H1 (cell line): ENCODE measurements at regions not wholly inside any gene's neighbourhood (a gene's known extent, or its start where the extent isn't known, plus 50 kb on each side); places are given as distances from the start of the nearest gene placed in this dataset.

ENCODE experiments used
- CTCF ChIA-PET: fragments of 300-600 bp; sonication (Branson Sonifier 250); formaldehyde crosslinking; loops from one replicate; lab custom pipeline; 2021; ENCODE audit not compliant: partially characterized antibody; lab: Charles Lee
- POLR2A ChIA-PET: fragments of 300-600 bp; sonication (Branson Sonifier 250); formaldehyde crosslinking; loops from one replicate; lab custom pipeline; 2021; ENCODE audit warnings: inconsistent platforms; ENCODE audit not compliant: partially characterized antibody; lab: Charles Lee
- DNase-seq, 2 experiments: peaks; one replicate each; pipeline versions ENCODE4 v3.0.0 to v3.0.0-alpha.2; 2010 to 2022; ENCODE audit warnings: low spot score in 2 of 2, low read depth in 1 of 2, mixed read lengths in 1 of 2
- FAIRE-seq: peaks from 2 replicates; lab custom pipeline; 2011; peaks lifted over from hg19 to GRCh38; lab: Jason Lieb, UNC
- H2AFZ ChIP-seq: 2 replicates; pipeline ENCODE4 v1.8.1; 2012; ENCODE audit warnings: low read length, inconsistent platforms
- H2AK5ac ChIP-seq: 2 replicates; pipeline ENCODE4 v1.6.1; 2013; ENCODE audit warnings: low read depth, low read length
- H2BK120ac ChIP-seq: replicated peaks from 2 replicates; pipeline ENCODE3; 2013; ENCODE audit warnings: low read depth, low read length, inconsistent platforms
- H2BK12ac ChIP-seq: 2 replicates; pipeline ENCODE4 v1.6.1; 2013; ENCODE audit warnings: low read depth, low read length
- H2BK15ac ChIP-seq: 2 replicates; pipeline ENCODE4 v1.6.1; 2013; ENCODE audit warnings: low read length
- H2BK20ac ChIP-seq: 2 replicates; pipeline ENCODE4 v1.6.1; 2013; ENCODE audit warnings: low read length
- H2BK5ac ChIP-seq: 2 replicates; pipeline ENCODE4 v1.6.1; 2013; ENCODE audit warnings: low read depth, low read length
- H3K14ac ChIP-seq: 2 replicates; pipeline ENCODE4 v1.6.1; 2013; ENCODE audit warnings: inconsistent platforms; ENCODE audit not compliant: insufficient read length
- H3K18ac ChIP-seq: 2 replicates; pipeline ENCODE4 v1.6.1; 2013; ENCODE audit warnings: low read length; ENCODE audit errors: extremely low read depth
- H3K23ac ChIP-seq: 2 replicates; pipeline ENCODE4 v1.6.1; 2013; ENCODE audit warnings: inconsistent platforms; ENCODE audit not compliant: insufficient read length
- H3K23me2 ChIP-seq: 2 replicates; pipeline ENCODE4 v1.6.1; 2013; ENCODE audit warnings: low read depth, low read length
- H3K27ac ChIP-seq: 2 replicates; pipeline ENCODE4 v1.6.1; 2011; ENCODE audit warnings: low read depth, low read length, inconsistent platforms
- H3K27me3 ChIP-seq, 4 experiments: replicated peaks in 1 of 4; 1 replicate in 1 of 4; 2 replicates in 3 of 4; pipeline versions ENCODE4 v1.6.1 to v1.8.1; 2011 to 2013; ENCODE audit warnings: low read length in 3 of 4, mild to moderate bottlenecking in 3 of 4, inconsistent platforms in 2 of 4, mixed read lengths in 2 of 4, moderate library complexity in 1 of 4; ENCODE audit not compliant: control insufficient read depth in 3 of 4, insufficient read depth in 3 of 4; ENCODE audit errors: extremely low read depth in 1 of 4
- H3K36me3 ChIP-seq, 4 experiments: 2 replicates each; pipeline versions ENCODE4 v1.6.1 to v1.8.1; 2011 to 2013; ENCODE audit warnings: mild to moderate bottlenecking in 4 of 4, low read length in 3 of 4, moderate library complexity in 2 of 4, control low read depth in 1 of 4, inconsistent platforms in 1 of 4; ENCODE audit not compliant: insufficient read depth in 4 of 4, control insufficient read depth in 2 of 4
- H3K4ac ChIP-seq: replicated peaks from 2 replicates; pipeline ENCODE3; 2013; ENCODE audit warnings: low read length, low read depth, mixed read lengths, inconsistent platforms; ENCODE audit not compliant: insufficient read length
- H3K4me1 ChIP-seq, 4 experiments: replicated peaks in 1 of 4; 1 replicate in 1 of 4; 2 replicates in 3 of 4; pipeline versions ENCODE4 v1.6.1 to v1.8.1; 2011 to 2013; ENCODE audit warnings: low read length in 3 of 4, inconsistent platforms in 2 of 4, mixed read lengths in 1 of 4; ENCODE audit not compliant: insufficient read depth in 4 of 4, control insufficient read depth in 3 of 4
- H3K4me2 ChIP-seq, 2 experiments: 2 replicates each; pipeline versions ENCODE4 v1.6.1 to v1.8.1; 2011 to 2013; ENCODE audit warnings: low read depth in 2 of 2, low read length in 2 of 2, control low read depth in 1 of 2, inconsistent platforms in 1 of 2, mild to moderate bottlenecking in 1 of 2; ENCODE audit not compliant: insufficient read depth in 1 of 2
- H3K4me3 ChIP-seq, 4 experiments: fragments of 200-600, 300-600 bp in 1 of 4; sonication (generic), shearing (Covaris generic), sonication (Bioruptor Twin) in 1 of 4; 2 replicates each; pipeline versions ENCODE4 v1.5.1 to v1.8.1; 2011 to 2016; ENCODE audit warnings: low read length in 4 of 4, low read depth in 3 of 4, control low read depth in 2 of 4, inconsistent platforms in 2 of 4, mild to moderate bottlenecking in 2 of 4, mixed read lengths in 1 of 4, moderate library complexity in 1 of 4; ENCODE audit not compliant: insufficient read depth in 2 of 4; ENCODE audit errors: extremely low read depth in 1 of 4
- H3K56ac ChIP-seq: replicated peaks from 2 replicates; pipeline ENCODE3; 2013; ENCODE audit warnings: low read depth, mild to moderate bottlenecking, mixed read lengths, low read length, inconsistent platforms; ENCODE audit not compliant: insufficient read length
- H3K79me1 ChIP-seq: 2 replicates; pipeline ENCODE4 v1.6.1; 2013; ENCODE audit warnings: low read depth, low read length, control low read depth
- H3K79me2 ChIP-seq, 2 experiments: 2 replicates each; pipeline versions ENCODE4 v1.6.1 to v1.8.1; 2012 to 2013; ENCODE audit warnings: low read length in 2 of 2, mild to moderate bottlenecking in 2 of 2, inconsistent platforms in 1 of 2; ENCODE audit not compliant: insufficient read depth in 2 of 2, control insufficient read depth in 1 of 2
- H3K9ac ChIP-seq, 4 experiments: replicated peaks in 1 of 4; 1 replicate in 1 of 4; 2 replicates in 3 of 4; pipeline versions ENCODE4 v1.6.1 to v1.8.1; 2011 to 2013; ENCODE audit warnings: low read depth in 3 of 4, low read length in 3 of 4, control low read depth in 2 of 4, mild to moderate bottlenecking in 2 of 4, moderate library complexity in 2 of 4, inconsistent platforms in 1 of 4; ENCODE audit errors: extremely low read depth in 1 of 4
- H3K9me3 ChIP-seq, 2 experiments: 2 replicates each; pipeline versions ENCODE4 v1.6.1 to v1.8.1; 2012 to 2013; ENCODE audit warnings: mild to moderate bottlenecking in 2 of 2, moderate library complexity in 2 of 2, control low read depth in 1 of 2, inconsistent platforms in 1 of 2, low read depth in 1 of 2, low read length in 1 of 2, mixed read lengths in 1 of 2; ENCODE audit not compliant: insufficient read depth in 2 of 2
- H4K20me1 ChIP-seq, 2 experiments: replicated peaks in 1 of 2; 2 replicates each; pipeline versions ENCODE3 to v1.8.1; 2011 to 2013; ENCODE audit warnings: inconsistent platforms in 2 of 2, low read length in 2 of 2, mild to moderate bottlenecking in 1 of 2; ENCODE audit not compliant: insufficient read depth in 2 of 2, control insufficient read depth in 1 of 2
- H4K5ac ChIP-seq: 2 replicates; pipeline ENCODE4 v1.6.1; 2013; ENCODE audit warnings: low read length, low read depth, mixed read lengths, inconsistent platforms; ENCODE audit not compliant: insufficient read length
- H4K8ac ChIP-seq: 2 replicates; pipeline ENCODE4 v1.8.0; 2013; ENCODE audit warnings: mild to moderate bottlenecking, moderate library complexity, low read length, inconsistent platforms; ENCODE audit not compliant: insufficient read depth; ENCODE audit errors: extremely low read depth
- H4K91ac ChIP-seq: replicated peaks from 2 replicates; pipeline ENCODE3; 2013; ENCODE audit warnings: low read length, mixed read lengths, inconsistent platforms; ENCODE audit not compliant: insufficient read length
- POU5F1 ChIP-seq: IDR thresholded peaks from 2 replicates; pipeline ENCODE4 v1.6.1; 2011; ENCODE audit warnings: low read depth, mild to moderate bottlenecking, low read length, moderate library complexity

DNA sequence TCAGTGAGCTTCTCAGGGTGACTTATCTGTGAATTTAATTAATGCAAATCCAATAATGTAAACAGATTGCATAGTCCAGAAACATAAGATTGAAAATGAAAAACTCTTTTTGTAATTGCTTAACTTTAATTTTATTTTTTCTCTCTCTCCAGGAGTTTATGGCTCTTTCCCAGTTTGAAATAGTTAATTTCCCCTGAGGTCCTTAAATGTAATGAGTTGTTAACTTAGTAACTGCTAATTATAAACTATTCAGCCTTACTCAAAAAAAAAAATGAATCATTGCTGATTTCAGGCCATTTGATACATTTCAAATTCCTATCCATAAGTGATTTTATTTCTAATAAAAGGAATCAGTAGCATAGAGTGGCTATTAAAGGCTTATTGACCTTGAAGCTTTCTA, 84.1 kb upstream of the TRPC4 start:
- Histone ChIP-seq H2BK15ac (no peak overlapping the region), H3K27me3 (no peaks in the 10 kb centered on the region), H4K91ac (no peak overlapping the region), H2BK120ac (no peak overlapping the region), H4K8ac (no peak overlapping the region), H3K14ac (no peak overlapping the region), H3K79me2 (no peaks in the 10 kb centered on the region), H3K23me2 (no peaks in the 10 kb centered on the region), H2BK20ac (no peak overlapping the region), H2BK12ac (no peak overlapping the region), H2BK5ac (no peak overlapping the region), H3K4ac (no peak overlapping the region), H3K27ac (no peak overlapping the region), H3K23ac (no peak overlapping the region)
- CTCF ChIA-PET, result no interaction called here
- POLR2A ChIA-PET, result no interaction called here
- no peak for DNase-seq
- TF ChIP-seq POU5F1, result no peak
- TF ChIP-seq, all 59 proteins: peak for 0
- Histone ChIP-seq H3K4me1 (no peaks in the 10 kb centered on the region), H4K20me1 (peaks cover 0 to 1% of the 10 kb centered on the region in 2 experiments), H4K5ac (no peak overlapping the region), H3K9me3 (no peaks in the 10 kb centered on the region), H3K56ac (no peak overlapping the region), H3K79me1 (no peaks in the 10 kb centered on the region), H3K4me2 (no peak overlapping the region), H3K4me3 (no peak overlapping the region), H3K36me3 (no peaks in the 10 kb centered on the region), H2AFZ (no peak overlapping the region), H3K18ac (no peak overlapping the region), H3K9ac (no peak overlapping the region), H2AK5ac (no peak overlapping the region)
- no peak for FAIRE-seq
